Erythroblast (primary cell): ENCODE measurements at regions not wholly inside any gene's neighbourhood (a gene's known extent, or its start where the extent isn't known, plus 50 kb on each side); places are given as distances from the start of the nearest gene placed in this dataset.

ENCODE experiments used
- GATA1 ChIP-seq: IDR thresholded peaks from 2 replicates; pipeline ENCODE4 v1.6.1; 2011; ENCODE audit warnings: low read depth, mild to moderate bottlenecking, control low read depth, low read length, moderate library complexity
- POLR2A ChIP-seq: IDR thresholded peaks from 2 replicates; pipeline ENCODE4 v1.6.1; 2011; ENCODE audit warnings: mild to moderate bottlenecking, low read length

- TF ChIP-seq POLR2A = no peak
- no peak for TF ChIP-seq GATA1
These were observed 281.7 kb downstream of the XXYLT1 start for GRCh38 chr3:194989241-194989640.
